ENCODE measurements at regions not wholly inside any gene's neighbourhood (a gene's known extent, or its start where the extent isn't known, plus 50 kb on each side); places are given as distances from the start of the nearest gene placed in this dataset.

- Histone ChIP-seq H3K27me3 (no peaks in the 10 kb centered on the region), H3K4me3 (no peak overlapping the region), H3K27ac (no peak overlapping the region), H3K36me3 (no peaks in the 10 kb centered on the region), H3K4me1 (no peaks in the 10 kb centered on the region), H3K9me3 (no peaks in the 10 kb centered on the region)
- no peak for TF ChIP-seq CTCF (IDR thresholded peaks at IDR 0.05)
- DNase-seq (ENCODE audit: low spot score), result no peak
These were observed 98.8 kb upstream of the ARRDC4 start for GRCh38 chr15:97861529-97862260.

DNA sequence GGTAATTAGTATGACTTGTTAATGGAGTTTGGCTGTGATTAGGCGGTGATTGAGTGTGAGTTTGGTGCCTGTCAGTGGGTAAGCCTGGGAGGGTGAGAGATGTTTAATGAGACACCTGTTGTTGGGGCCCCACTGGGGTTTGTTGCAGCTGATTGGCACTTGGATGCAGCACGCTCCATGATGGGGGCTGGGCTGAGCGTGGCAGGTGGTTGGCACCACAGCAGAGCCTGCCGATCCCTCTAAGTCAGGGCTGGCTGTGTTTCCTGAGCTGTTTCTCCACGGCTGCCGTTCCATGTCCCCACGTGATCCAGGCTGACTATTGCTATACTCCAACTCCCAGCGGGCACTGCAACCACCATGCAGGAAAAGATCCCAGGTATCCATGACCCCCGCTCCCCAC is 93.5 kb upstream of the ARRDC4 start:
- H3K27me3 ChIP-seq, result no peaks in the 10 kb centered on the region
- no peak for DNase-seq (ENCODE audit: low spot score)
- H3K27ac ChIP-seq, result no peak overlapping the region
- H3K4me1 ChIP-seq, result no peaks in the 10 kb centered on the region
- TF ChIP-seq CTCF (IDR thresholded peaks at IDR 0.05), result no peak
- H3K36me3 ChIP-seq, result no peaks in the 10 kb centered on the region
- no peak overlapping the region for H3K4me3 ChIP-seq
- no peaks in the 10 kb centered on the region for H3K9me3 ChIP-seq

DNA sequence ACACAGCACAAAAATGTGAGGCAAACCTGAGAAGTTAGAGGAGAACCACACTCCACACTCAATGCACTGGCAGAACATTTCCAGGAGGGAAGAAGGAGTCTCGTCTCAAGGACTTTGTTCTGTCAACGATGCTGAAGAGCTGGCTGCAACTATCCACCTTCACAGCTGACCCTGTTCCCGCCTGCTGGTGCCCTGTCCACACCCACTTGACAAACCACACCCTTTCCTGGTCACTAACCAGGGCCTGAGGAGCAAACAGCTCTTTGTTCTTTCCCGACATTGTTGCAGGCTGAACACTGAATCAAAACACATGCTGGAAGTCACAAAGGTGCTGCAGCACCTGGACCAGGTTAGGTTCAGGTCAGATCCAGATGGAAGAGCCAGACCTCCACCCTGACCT is 92.6 kb upstream of the ARRDC4 start:
- no peak for TF ChIP-seq CTCF (IDR thresholded peaks at IDR 0.05)
- Histone ChIP-seq H3K27me3 (no peaks in the 10 kb centered on the region), H3K4me3 (no peak overlapping the region), H3K36me3 (no peaks in the 10 kb centered on the region), H3K4me1 (no peaks in the 10 kb centered on the region), H3K9me3 (no peaks in the 10 kb centered on the region), H3K27ac (no peak overlapping the region)
- no peak for DNase-seq (ENCODE audit: low spot score)

- Histone ChIP-seq H3K27me3 (no peaks in the 10 kb centered on the region), H3K27ac (no peak overlapping the region), H3K4me3 (no peak overlapping the region), H3K36me3 (no peaks in the 10 kb centered on the region), H3K9me3 (no peaks in the 10 kb centered on the region), H3K4me1 (no peaks in the 10 kb centered on the region)
- no peak for DNase-seq (ENCODE audit: low spot score)
- no peak for TF ChIP-seq CTCF (IDR thresholded peaks at IDR 0.05)
These were observed 91.5 kb upstream of the ARRDC4 start for GRCh38 chr15:97868981-97869380.

DNA sequence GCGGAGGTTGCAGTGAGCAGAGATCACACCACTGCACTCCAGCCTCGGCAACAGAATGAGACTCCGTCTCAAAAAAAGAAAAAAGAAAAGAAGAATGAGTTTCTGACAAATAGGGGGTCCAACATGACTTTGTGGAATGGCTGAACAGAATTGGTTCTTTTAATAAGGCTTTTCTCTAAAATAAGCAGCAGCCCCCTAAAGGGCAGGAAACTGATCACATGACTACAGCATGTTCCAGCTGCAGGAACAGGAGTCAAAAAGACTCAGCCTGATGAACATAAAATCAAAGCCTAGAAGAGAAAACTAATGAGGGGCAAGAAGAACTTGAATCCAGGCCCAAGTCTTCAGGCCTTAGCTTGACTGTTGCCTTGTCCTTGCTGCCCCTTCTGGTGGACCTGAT is 89.7 kb upstream of the ARRDC4 start:
- DNase-seq (ENCODE audit: low spot score), result no peak
- TF ChIP-seq CTCF (IDR thresholded peaks at IDR 0.05), result no peak
- Histone ChIP-seq H3K36me3 (no peaks in the 10 kb centered on the region), H3K27ac (no peak overlapping the region), H3K4me1 (no peaks in the 10 kb centered on the region), H3K27me3 (no peaks in the 10 kb centered on the region), H3K4me3 (no peak overlapping the region), H3K9me3 (no peaks in the 10 kb centered on the region)

GRCh38 chr15:97874139-97874538 is 86.4 kb upstream of the ARRDC4 start:
- no peak for DNase-seq (ENCODE audit: low spot score)
- no peak overlapping the region for H3K4me3 ChIP-seq
- no peaks in the 10 kb centered on the region for H3K9me3 ChIP-seq
- H3K36me3 ChIP-seq, result no peaks in the 10 kb centered on the region
- H3K4me1 ChIP-seq, result no peaks in the 10 kb centered on the region
- no peak overlapping the region for H3K27ac ChIP-seq
- H3K27me3 ChIP-seq, result no peaks in the 10 kb centered on the region
- no peak for TF ChIP-seq CTCF (IDR thresholded peaks at IDR 0.05)
